UCSD-AML1 (cell line): ENCODE measurements at regions not wholly inside any gene's neighbourhood (a gene's known extent, or its start where the extent isn't known, plus 50 kb on each side); places are given as distances from the start of the nearest gene placed in this dataset.

ENCODE experiments used
- DNase-seq: peaks from one replicate; lab custom pipeline; 2025; ENCODE audit not compliant: unreplicated experiment; lab: John Stamatoyannopoulos, UW

- DNase-seq: no peak
These were observed 572.5 kb downstream of the SQOR start for GRCh38 chr15:46207341-46207740.

- no peak for DNase-seq
These were observed 578.7 kb downstream of the SQOR start for GRCh38 chr15:46213551-46213950.

DNA sequence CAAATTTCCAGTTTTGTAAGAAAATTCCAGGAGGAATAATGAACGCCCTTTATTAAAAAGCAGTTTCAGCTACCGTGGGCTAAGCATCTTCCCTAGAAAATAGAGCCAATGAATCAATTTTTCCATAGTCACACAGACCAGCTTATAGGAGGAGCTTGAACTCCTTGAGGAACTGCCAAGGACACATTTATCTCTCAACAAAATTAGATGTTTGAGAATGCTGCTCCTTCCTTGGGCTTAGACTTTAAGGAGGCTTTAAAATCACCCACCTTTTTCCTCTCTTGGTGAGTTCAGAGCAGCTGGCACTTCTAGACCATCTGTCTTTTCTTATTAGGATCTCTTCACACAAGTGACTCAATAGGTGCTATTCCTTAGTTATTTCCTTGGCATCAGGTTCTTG is 588.0 kb downstream of the SQOR start:
- DNase-seq: no peak

DNA sequence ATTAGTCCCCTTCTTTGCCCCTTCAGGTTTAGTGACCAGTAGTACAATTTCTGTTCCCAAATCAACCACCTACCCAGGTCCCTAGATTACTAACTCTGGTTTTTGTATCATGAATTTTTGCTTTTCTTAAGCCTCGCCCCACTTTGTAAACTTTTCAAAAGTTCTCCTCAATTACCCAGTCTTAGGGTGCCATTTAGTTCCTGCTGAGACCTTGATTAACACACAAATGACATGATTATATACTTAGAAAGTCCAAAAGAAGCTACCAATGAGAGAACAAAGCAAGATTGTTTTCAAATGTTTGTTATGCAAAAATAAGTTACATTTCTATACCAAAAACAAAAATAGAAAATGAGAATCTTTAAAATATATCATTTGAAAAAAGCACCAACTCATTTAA is 594.4 kb downstream of the SQOR start:
- DNase-seq: no peak

GRCh38 chr15:46231786-46232185 is 597.0 kb downstream of the SQOR start:
- DNase-seq: no peak

GRCh38 chr15:46232471-46232870 is 597.6 kb downstream of the SQOR start:
- DNase-seq: no peak

- no peak for DNase-seq
These were observed 608.1 kb downstream of the SQOR start for GRCh38 chr15:46242935-46243334.

DNA sequence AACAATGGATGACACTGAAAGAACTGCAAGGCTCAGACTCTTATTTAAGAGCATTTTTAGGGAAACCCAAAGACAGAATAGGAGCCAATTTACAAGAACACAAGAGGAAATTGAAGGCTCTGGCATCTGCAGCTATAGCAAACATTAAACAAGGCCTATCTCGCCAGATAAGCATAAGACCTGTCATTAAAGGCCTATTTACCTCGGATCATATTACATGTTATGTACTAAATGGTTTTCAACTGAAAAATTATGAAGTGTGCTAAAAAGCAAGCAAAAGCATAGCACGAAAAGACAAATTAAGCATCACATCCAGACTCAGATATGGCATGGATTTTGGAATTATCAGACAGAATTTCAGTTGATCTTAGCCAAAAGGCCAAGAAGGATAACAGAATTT is 617.1 kb downstream of the SQOR start:
- no peak for DNase-seq

DNA sequence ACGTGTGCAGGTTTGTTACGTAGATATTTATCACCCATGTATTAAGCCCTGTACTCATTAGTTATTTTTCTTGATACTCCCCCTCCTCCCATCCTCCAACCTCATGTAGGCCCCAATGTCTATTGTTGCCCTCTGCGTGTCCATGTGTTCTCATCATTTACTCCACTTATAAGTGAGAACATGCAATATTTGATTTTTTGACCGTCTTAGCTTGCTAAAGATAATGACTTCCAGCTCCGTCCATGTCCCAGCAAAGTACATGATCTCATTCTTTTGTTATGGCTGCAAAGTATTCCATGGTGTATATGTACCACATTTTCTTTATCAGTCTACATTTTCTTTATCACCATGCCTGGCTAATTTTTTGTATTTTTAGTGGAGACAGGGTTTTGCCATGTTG is 623.2 kb downstream of the SQOR start:
- no peak for DNase-seq

- DNase-seq: no peak
These were observed 626.1 kb downstream of the SQOR start for GRCh38 chr15:46260937-46261336.

GRCh38 chr15:46265664-46266347 is 631.0 kb downstream of the SQOR start:
- DNase-seq: no peak

DNA sequence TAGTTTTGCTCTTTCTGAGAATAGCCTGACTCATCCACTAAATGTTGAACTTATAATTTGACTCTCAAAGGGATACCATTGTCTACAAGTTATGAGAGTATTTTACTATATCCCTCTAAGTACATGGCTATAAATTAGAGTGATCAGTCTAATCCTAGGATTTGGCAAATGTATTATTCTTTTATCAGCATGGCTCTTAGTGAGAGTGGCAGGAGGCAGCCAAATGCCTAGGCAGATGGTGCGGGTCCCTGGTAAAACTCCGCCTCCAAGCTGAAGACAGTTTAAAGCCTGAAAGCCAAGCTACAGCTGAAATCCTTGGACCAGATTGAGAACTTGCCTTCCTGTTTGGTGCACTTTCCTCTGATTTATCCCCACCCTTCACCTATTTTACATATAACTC is 631.8 kb downstream of the SQOR start:
- no peak for DNase-seq

GRCh38 chr15:46270481-46271147 is 635.8 kb downstream of the SQOR start:
- DNase-seq: no peak

DNA sequence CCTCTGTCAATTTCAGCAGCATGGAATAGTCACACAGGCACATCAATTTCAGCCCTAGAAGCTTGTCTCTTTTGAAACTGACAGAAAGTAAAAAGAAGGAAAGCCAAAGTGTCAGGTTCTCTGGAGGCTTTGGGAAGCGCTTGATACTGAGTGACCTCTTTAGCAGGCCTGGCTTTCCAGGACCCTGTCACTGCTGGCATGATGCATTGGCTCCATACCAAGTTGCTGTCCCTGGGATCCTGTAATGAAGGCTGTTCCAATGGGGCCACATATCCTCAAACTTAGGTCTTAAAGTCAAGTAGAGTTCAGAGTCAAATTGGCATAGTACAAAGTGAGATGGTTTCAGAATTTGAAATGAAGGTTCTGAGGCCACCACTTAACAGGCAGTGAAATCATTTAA is 640.9 kb downstream of the SQOR start:
- DNase-seq: no peak

- DNase-seq: no peak
These were observed 642.6 kb downstream of the SQOR start for GRCh38 chr15:46277451-46277850.

- no peak for DNase-seq
These were observed 643.2 kb downstream of the SQOR start for GRCh38 chr15:46278062-46278461.

DNA sequence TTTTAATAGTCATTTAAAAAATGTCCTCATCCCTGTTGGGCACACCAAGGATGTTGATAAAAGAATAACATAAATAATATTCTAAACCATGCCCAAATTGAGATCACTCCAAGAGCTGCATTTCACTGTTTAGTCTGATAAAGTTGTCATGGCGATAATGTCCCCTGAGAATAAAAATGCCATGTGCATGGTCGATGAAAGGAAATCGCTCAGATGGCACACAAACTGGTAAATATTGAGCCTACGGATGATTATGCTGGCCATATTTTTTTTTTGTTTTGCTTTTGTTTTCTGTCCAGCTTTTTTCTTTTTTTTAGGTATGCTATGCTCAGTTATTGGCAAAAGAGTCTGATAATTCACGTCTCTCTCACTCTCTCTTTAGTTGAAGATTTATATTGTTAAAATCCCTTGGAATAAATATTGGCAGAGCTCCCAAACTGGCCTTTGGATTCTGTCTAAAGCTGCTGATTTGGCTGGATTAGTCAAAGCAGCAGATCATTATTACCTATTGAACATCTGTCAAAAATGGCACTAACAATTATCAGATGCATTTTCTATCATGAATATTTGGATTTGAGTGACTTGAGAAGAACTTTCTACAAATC is 643.8 kb downstream of the SQOR start:
- DNase-seq: no peak

DNA sequence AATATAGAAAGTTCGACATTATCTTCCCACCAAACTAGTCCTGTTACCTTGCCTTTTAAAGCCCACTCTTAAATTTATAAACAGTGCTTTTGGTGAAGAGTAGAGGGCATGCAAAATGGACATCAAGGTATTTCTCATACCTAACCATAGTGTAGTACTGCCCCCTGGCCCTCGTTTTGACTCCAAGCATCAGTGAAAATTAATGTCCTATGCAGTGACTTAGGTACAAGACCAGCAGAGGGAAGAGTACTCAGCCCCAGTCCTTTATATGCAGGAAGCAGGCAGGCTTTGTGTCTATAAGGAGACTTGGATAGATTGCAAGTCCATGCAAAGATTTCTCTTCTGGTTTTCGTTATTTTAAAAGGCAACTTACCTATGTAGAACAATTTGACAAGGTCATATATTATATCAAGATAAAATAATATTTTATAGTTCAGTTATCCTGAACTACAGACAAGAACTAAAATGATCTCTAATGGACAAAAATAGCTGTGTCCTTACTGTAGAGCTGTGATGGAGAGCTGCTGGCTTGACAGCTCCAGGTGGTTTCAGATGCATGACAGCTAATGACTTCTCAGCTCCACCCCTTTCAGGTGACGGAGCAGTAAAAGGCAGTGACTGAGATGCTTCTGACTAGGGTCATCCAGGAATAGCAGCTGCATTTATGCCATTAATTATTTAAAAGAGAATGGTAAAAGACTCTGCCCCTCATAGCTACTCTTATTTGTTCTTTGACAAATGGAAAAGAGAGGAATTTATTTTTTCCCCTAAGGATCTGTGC is 646.1 kb downstream of the SQOR start:
- DNase-seq: no peak

GRCh38 chr15:46293550-46293949 is 658.7 kb downstream of the SQOR start:
- DNase-seq: no peak

DNA sequence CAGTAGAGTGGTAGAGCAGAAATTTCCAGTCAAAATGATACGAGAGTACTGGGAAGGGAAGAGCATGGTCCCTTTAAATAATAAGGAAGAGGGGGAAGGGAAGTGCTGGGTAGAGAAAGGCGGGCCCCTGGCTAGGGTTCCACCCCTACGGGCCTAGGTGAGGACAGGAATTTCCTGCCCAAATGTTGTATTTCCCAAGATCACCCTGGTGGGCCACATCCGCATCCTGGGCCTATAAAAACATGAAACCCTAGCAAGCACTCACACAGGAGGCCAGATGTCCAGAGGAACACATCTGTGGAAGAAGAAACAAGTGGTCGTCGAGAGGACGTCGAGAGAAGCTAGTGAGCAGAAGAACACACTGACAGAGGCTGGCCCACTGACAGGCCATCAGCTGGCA is 661.2 kb downstream of the SQOR start:
- DNase-seq: no peak

GRCh38 chr15:46296797-46297196 is 662.0 kb downstream of the SQOR start:
- DNase-seq: no peak

DNA sequence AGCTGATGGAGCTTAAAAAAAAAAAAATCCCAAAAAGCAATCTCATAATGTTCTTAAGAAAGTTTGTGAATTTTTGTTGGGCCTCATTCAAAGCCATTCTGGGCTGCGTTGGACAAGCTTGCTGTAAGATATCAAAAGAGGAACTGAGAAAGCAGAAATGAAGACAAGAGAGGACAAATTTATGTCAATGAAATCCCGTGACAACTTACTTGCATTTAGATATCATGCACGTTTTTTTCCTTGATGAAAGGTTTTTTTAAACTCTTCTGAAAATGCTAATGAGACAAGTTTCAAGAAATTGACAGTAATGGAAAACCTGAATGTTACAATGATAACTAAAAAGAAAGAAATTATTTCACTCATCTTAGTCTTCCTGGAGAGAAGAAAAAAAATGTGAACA is 662.9 kb downstream of the SQOR start:
- DNase-seq: no peak
